WERI-Rb-1 (cell line): ENCODE measurements at regions not wholly inside any gene's neighbourhood (a gene's known extent, or its start where the extent isn't known, plus 50 kb on each side); places are given as distances from the start of the nearest gene placed in this dataset.

Experiments
- DNase-seq: peaks from one replicate; pipeline ENCODE4 v3.0.0-alpha.2; 2020
- H3K27ac ChIP-seq: fragments of 250-450 bp; sonication (Bioruptor Pico); 2 replicates; pipeline ENCODE4 v1.5.1; 2020; ENCODE audit warnings: mild to moderate bottlenecking, moderate library complexity
- H3K27me3 ChIP-seq: fragments of 250-450 bp; sonication (Bioruptor Pico); 2 replicates; pipeline ENCODE4 v1.5.1; 2021; ENCODE audit warnings: mild to moderate bottlenecking, low read depth, moderate library complexity; ENCODE audit not compliant: insufficient read depth, severe bottlenecking
- H3K36me3 ChIP-seq: fragments of 250-450 bp; sonication (Bioruptor Pico); 2 replicates; pipeline ENCODE4 v1.5.1; 2020; ENCODE audit warnings: mild to moderate bottlenecking, moderate library complexity
- H3K4me3 ChIP-seq: 2 replicates; pipeline ENCODE4 v1.5.1; 2011; ENCODE audit warnings: low read depth, mild to moderate bottlenecking, control low read depth, low read length
- H3K9me3 ChIP-seq: fragments of 250-450 bp; sonication (Bioruptor Pico); 2 replicates; pipeline ENCODE4 v1.5.1; 2021; ENCODE audit warnings: mild to moderate bottlenecking, moderate library complexity; ENCODE audit not compliant: severe bottlenecking
- TF ChIP-seq, protein P1 (sequence below): IDR thresholded peaks from 2 replicates; pipeline ENCODE4 v1.5.1; 2011; ENCODE audit warnings: low read depth, mild to moderate bottlenecking, control low read depth, inconsistent platforms, low read length

DNA sequence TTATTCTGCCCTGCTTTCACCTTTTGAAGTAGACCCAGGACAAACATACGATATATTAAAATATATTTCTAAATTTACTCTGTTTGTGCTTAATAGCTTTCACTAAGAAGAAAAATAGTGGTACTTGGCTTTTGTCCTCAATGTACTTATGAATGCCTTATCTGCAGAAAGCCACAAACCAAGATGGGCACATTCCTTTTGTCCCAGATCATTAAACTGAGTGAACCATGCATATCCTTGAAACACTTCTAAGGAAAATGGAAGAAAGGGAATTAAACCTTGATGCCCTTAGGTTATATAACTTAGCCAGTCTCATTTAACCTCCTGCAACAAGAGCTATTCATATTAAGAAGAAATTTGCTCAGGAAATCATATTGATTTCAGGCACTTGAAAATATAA is 553.8 kb upstream of the CDH9 start:
- no peaks in the 10 kb centered on the region for H3K27me3 ChIP-seq
- no peak for DNase-seq
- H3K27ac ChIP-seq: no peak overlapping the region
- no peak overlapping the region for H3K4me3 ChIP-seq
- TF ChIP-seq, protein P1, sequence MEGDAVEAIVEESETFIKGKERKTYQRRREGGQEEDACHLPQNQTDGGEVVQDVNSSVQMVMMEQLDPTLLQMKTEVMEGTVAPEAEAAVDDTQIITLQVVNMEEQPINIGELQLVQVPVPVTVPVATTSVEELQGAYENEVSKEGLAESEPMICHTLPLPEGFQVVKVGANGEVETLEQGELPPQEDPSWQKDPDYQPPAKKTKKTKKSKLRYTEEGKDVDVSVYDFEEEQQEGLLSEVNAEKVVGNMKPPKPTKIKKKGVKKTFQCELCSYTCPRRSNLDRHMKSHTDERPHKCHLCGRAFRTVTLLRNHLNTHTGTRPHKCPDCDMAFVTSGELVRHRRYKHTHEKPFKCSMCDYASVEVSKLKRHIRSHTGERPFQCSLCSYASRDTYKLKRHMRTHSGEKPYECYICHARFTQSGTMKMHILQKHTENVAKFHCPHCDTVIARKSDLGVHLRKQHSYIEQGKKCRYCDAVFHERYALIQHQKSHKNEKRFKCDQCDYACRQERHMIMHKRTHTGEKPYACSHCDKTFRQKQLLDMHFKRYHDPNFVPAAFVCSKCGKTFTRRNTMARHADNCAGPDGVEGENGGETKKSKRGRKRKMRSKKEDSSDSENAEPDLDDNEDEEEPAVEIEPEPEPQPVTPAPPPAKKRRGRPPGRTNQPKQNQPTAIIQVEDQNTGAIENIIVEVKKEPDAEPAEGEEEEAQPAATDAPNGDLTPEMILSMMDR: no peak
- no peaks in the 10 kb centered on the region for H3K9me3 ChIP-seq
- H3K36me3 ChIP-seq: no peaks in the 10 kb centered on the region

DNA sequence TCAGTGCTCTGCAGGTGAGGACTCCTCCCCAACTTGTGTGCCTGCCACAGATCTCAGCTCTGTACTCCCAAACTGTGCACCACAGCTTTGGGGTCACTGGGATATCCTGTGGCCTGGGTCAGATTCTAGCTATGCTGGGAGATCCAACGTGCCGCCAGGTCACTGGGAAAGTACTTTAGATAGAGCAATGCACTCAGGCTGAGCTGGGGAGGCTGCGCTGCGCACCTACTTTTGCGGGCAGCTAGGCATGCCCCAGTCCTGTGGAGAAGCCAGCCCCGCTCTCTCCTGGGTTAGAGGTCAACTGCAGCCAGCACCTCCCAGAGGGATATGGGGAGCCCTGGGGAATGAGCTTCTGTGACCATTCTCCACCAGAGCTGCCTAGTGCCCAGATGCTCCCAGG is 552.1 kb upstream of the CDH9 start:
- Histone ChIP-seq H3K36me3 (no peaks in the 10 kb centered on the region), H3K27ac (no peak overlapping the region), H3K9me3 (no peaks in the 10 kb centered on the region), H3K27me3 (no peaks in the 10 kb centered on the region), H3K4me3 (no peak overlapping the region)
- peak; percentile 7 for DNase-seq
- TF ChIP-seq, protein P1: no peak

DNA sequence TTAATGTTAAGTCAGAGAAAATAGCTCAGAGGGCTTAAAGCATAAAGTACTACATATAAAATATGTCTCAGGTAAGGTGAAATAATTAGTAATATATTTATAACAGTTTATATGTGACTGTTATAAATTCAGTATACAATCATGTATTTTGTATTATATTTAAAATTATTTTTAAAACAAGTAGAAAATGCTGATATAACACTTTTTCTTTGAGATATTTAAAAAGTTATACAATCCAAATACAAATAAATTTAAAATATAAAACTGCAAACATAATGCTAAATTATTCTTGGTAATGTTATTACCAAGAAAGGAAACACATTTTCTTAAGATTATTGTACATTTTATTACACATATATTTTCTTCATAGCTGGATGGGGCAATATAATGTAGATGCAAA is 539.9 kb upstream of the CDH9 start:
- H3K4me3 ChIP-seq: no peak overlapping the region
- no peaks in the 10 kb centered on the region for H3K9me3 ChIP-seq
- no peak overlapping the region for H3K27ac ChIP-seq
- TF ChIP-seq, protein P1: no peak
- H3K27me3 ChIP-seq: no peaks in the 10 kb centered on the region
- no peaks in the 10 kb centered on the region for H3K36me3 ChIP-seq
- no peak for DNase-seq

- Histone ChIP-seq H3K9me3 (no peaks in the 10 kb centered on the region), H3K27me3 (no peaks in the 10 kb centered on the region), H3K27ac (no peak overlapping the region), H3K36me3 (no peaks in the 10 kb centered on the region), H3K4me3 (no peak overlapping the region)
- no peak for DNase-seq
- TF ChIP-seq, protein P1: no peak
Measured at GRCh38 chr5:27571681-27572080, 533.3 kb upstream of the CDH9 start.

DNA sequence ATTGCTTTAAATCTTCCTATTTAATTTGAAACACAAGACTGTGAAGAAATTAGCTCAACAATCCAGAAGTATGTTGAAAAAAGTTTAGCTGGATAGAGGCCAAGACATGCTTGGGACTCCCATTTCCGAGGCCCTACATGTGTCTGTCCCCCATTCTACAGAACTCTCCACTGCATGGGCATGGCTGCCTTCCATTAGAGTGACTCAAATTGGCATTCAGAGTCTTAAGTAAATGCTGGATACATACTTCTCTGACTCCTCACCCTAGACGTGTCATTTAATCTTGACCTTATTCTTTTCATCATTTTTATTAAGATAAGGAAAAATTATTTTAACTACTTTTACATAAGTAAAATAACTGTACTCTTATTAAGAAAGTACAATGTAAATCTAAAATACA is 530.4 kb upstream of the CDH9 start:
- no peak for DNase-seq
- Histone ChIP-seq H3K27ac (no peak overlapping the region), H3K36me3 (no peaks in the 10 kb centered on the region), H3K27me3 (no peaks in the 10 kb centered on the region), H3K9me3 (no peaks in the 10 kb centered on the region), H3K4me3 (no peak overlapping the region)
- TF ChIP-seq, protein P1: no peak

DNA sequence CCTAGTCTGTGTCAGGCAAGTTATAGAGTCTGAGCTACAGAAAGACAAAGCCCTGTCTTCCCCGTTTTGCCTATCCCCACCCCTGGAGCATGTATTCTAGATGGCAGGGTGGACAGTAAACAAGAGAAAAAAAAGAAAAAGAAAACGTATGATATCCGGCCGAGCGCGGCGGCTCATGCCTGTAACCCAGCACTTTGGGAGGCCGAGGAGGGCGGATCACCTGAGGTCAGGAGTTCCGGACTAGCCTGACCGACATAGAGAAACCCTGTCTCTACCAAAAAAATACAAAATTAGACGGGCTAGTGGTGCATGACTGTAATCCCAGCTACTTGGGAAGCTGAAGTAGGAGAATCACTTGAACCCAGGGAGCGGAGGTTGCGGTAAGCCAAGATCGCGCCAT is 523.0 kb upstream of the CDH9 start:
- no peak overlapping the region for H3K4me3 ChIP-seq
- no peaks in the 10 kb centered on the region for H3K36me3 ChIP-seq
- no peaks in the 10 kb centered on the region for H3K27me3 ChIP-seq
- TF ChIP-seq, protein P1: no peak
- H3K27ac ChIP-seq: no peak overlapping the region
- no peak for DNase-seq
- H3K9me3 ChIP-seq: no peaks in the 10 kb centered on the region
